HG03378 (cell line): ENCODE measurements at regions not wholly inside any gene's neighbourhood (a gene's known extent, or its start where the extent isn't known, plus 50 kb on each side); places are given as distances from the start of the nearest gene placed in this dataset.
"Not testable (repeated sequence)": the region's sequence is repeated elsewhere in the genome, so short reads cannot be mapped to it uniquely, and the experiment has no call there.

Experiments
- ATAC-seq: cut with Tn5 transposase; IDR thresholded peaks from one replicate; pipeline ENCODE4 v1.9.1; 2021; ENCODE audit warnings: mild to moderate bottlenecking, moderate library complexity; ENCODE audit not compliant: unreplicated experiment

DNA sequence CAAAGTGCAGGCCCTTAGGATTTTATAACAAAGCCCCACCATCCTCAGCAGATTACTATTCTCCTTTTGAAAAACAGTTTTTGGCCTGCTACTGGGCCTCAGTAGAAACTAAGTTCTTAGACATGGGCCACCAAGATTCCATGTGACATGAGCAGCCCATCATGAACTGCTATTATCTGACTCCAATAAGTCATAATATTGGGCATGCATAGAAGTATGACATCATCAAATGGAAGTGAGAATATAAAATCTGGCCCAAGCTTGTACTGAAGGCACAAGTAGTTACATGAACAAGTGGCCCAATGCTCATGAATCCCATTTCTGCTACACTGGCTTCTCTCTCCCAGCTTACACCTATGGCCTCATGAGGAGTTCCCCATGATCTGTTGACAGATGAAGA lies 404.8 kb downstream of the EPHA5 start:
- ATAC-seq = no peak

DNA sequence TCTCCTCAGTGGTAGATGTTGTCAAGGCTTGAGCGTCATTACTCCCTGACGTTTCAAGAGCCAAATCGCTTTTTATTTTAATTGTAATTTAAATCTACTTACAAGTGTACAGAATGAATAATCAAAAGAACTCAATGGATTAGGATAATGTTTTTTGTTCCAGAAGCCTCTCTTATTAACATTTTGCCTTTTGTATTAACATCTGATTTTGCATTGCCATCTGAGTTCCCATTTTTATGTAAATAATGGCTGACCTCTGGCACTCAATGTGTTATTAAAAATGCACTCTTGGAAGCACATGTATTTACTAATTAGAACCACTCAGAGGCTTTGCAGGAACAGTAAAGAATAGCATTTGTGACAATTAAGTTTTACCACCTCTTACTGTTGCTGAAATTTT lies 411.0 kb downstream of the EPHA5 start:
- ATAC-seq = no peak

DNA sequence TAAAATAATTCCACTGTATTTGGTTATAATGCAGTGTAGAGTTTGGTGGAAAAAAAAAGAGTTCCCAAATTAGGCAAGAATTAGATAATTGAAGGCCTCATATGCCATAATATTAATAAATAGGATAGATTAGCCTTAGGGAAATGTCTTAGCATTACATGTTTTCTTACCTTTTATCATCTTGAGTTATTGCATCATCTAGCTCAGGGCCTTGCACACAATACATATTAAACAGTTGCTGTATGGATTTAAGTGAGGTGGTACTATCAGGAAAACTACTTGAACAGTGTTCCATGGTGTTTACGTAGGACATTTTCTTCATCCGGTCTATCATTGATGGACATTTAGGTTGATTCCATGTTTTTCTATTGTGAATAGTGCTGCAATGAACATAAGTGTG lies 419.4 kb downstream of the EPHA5 start:
- no peak for ATAC-seq

DNA sequence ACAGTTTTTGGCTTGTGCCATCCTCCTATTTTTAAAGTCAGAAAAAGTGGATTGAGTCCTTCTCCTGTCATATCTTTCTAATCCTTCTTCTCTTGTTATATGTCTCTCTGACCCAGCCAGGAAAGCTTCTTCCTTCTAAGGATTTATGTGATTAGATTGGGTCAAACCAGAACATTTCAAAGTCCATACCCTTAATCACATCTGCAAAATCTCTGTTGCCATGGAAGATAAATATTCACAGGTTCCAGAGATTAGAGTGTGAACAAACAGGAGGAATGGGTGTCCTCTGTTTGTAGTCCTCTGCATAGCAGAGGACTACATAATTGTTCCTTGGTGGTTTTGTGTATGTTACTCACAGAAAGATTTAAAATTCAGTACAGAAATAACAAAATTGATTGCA lies 421.2 kb downstream of the EPHA5 start:
- no peak for ATAC-seq

DNA sequence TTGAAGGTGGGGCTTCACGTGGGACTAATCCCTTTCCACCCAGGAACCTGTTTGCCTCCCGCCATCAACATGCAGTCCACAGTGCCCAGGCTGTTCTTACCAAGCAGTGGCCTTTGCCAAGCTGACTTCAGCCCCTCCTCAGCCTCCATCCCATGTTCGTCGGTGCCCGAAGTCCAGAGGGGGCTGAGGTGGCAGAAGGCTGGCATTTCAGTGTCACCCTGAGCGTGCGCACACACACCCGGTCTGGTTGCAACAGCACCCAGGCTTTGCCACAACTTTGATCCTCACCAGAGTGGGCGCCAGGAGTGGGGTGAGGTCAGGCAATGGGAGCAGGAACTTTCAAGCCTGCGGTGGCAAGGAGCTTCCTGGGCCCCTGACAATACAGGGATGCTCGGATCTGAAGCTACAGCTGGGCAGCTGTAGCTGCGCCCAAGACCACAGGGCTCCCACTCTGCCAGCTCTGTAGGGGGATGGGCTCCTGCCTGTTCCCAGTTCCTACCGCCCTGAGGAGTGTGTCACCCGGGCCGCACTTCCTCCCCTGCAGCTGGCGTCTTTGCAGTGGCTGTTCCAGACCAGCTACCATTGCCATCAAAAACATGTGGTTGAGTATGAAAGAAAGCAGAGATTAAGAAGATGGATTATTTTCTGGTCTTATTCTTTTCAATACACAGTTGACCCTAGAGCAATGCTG lies 428.0 kb downstream of the EPHA5 start:
- ATAC-seq = no peak

DNA sequence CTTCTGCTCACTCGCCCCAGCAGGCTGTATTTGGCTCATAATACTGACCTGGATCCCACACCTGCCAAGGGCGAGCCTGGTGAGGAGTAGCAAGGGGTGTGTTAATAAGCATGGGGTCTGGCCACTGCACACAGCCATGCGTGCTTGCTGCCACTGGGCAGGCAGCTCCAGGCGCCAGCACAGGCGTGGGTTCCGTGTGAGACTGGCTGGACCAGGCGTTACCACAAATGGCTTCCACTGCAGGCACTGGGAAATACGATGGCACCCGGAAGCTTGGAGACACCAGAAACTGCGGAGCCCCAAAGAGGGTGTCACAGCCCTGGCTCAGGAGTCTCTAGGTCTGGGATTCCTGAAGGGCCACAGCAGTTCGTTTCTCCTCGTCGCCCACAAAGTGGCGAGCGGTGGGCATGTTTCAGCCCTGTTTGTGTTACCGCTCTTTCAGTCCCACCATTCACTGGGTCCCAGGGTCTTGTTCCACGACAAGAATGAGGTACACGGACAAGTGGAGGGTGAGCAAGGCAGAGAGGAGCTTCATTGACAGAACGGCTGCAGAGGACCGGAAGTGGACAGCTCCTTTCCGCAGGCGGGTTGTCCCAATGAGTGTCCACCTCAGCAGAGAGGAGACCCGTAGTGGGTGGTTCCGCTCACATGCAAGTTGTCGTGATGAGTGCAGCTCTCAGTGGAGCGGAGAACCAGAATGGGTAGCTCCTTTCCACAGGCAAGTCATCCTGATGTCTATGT lies 428.9 kb downstream of the EPHA5 start:
- no peak for ATAC-seq

DNA sequence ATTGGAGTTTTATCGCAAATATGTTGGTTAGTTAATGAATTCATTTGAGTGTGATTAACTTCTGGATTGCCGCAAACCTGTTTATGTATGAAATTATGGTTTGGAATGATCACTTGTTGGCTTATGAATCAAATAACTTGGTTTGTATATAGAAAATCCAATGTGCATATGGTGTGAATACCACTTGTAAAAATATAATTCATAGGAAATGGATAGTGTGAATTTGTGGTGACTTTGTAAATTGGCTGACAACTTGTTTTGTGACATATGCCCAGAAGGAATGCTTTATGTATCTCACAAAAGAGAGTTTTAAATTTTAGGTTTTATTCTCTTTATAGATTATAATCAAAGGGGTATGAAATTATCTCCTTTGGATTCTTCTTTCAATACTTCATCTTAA lies 436.2 kb downstream of the EPHA5 start:
- no peak for ATAC-seq

DNA sequence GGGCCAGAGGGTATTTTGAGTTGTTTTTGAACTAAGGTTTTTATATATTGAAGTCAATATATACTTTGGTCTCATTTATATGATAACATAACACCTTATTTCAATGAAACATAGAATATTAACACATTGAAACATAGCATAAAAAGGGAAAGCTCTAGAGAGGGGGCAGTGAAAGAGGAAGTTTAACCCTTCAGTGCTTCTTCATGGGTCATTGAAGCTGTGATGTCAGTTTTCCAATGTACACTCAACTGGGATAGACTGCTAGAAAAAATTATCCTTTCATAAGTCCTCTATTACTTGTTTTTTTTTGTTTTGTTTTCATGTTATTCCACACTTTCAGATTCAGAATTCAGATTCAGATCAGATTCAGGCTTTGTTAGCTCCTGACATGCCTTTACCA lies 442.7 kb downstream of the EPHA5 start:
- no peak for ATAC-seq

DNA sequence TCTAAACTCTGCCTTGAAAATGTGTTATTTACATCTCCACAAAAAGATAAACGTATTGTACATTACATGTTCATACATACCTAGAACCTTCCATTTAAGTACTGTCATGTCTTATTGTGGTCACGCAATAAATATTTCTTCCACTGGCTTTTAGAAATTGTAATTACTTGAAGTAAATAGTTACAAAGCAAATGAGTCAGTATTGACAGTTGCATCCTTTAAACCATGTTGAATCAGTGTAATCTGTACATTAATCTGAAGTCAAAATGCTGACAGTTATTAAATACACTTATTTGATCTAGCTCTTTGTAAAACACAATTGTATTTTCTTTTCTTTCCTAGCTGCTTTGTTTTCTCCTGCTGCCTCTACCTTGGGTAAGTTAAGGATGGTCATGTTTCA lies 446.7 kb downstream of the EPHA5 start:
- no peak for ATAC-seq

DNA sequence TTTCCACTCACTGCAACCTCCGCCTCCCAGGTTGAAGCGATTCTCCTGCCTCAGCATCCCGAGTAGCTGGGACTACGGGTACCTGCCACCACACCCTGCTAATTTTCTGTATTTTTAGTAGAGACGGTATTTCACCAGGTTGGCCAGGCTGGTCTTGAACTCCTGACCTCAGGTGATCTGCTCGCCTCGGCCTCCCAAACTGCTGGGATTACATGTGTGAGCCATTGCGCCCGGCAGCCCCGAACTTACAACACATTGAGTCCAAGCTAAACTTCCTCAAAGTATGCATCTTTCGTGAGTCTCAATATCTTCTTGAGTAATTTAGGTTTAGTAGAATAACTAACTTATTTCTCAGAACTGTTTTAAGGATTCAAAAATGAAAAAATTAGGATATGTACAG lies 447.2 kb downstream of the EPHA5 start:
- ATAC-seq = not testable (repeated sequence)

DNA sequence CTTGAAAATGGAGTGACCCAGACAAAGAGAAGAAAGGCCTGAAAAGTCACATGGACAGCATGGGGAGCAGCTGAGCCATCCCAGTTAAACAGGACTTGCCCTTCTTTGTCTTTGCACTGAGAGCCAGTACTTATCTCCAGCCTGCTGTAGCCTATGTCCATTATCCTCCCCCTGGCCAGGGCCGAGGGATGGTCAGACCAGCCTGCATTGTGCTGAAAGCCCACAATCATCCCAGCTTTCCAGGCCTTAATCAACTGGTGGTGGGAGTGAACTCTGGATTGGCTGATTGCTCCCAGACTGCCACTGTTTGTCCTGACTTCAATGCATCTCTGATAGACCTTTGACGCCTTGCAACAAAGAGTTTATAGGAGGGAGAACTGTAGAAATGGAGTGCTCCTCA lies 453.1 kb downstream of the EPHA5 start:
- ATAC-seq = no peak

DNA sequence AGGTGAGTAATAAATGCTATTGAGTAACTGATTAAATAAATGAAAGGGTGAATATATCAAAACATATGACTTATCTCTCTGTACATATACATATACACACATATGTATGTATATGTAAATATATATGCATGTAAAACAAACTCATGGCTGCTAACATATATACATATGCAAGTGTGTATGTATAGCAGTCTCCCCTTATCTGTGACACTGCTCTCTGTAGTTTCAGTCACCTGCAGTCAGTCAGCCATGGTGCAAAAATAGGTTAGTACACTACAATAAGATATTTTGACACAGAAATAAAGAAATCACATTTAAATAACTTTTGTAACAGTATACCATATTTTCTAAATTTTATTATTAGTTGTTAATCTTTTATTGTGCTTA lies 467.4 kb downstream of the EPHA5 start:
- ATAC-seq = no peak

DNA sequence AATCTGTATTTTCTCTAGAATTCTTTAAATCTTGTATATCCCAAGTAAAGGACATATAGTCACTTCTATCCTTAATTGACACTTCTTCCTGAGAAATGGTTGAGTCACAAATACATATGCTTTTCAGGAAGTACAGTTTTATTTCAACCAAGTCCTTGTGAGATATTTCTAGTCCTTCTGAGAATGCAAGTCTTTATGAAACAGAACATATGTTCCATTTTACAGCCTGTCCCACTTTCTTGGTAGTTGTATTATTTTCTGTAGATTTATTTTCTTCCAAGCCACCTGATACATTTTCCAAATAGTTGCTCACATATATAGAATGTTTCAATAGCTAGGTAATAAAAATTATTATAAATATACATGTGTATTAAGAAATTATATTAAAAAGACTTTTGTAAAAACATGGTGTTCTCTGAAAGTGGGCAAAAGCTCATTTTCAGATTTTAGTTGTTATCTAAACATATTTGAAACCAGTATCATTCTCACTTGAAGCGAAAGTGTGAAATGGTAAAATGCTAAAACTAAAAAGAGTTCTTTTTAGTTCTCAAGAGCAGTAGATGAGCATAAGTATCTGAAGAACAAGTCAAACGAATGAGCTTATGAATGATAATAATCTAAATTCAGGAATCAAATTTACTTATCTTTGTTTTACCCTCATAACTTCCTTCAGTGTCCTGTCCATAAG lies 468.0 kb downstream of the EPHA5 start:
- ATAC-seq = no peak

DNA sequence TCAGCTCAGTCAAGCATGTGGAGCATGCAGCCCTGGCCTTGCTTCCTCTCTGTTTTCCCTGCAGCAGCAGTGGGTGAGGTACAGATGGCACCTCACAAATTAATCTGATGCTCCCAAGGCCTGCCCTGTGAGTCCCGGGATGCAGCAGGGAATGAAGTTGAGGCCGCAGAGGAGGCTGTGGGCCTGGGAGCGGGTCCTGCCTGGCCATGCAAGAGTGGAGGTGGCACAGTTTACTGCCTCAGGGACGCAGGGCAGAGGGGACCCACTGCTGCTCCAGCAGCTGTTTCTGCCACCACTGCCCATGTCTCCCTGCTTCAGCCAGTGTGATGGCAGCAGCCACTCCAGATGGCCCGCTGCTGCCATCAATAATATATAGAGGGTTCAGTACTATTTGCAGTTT lies 474.6 kb downstream of the EPHA5 start:
- ATAC-seq = no peak

DNA sequence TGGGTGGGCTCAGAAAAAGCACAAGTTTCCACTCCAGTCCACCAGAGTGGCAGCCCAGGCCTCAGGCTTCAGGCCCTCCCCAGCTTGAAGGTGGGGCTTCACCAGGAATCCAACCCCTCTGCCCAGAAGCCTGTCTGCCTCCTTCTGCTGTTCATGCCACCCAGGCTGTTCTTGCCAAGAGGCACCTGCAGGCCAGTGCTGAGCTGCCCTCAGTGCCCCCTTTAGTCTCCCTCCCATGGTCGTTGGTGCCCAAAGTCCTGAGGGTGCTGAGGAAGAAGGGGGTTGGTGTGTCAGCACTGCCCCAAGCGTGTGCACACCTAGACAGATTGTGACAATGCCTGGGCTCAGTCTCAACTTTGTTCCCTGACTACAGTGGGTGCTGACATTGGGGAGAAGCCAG lies 475.3 kb downstream of the EPHA5 start:
- ATAC-seq = no peak

DNA sequence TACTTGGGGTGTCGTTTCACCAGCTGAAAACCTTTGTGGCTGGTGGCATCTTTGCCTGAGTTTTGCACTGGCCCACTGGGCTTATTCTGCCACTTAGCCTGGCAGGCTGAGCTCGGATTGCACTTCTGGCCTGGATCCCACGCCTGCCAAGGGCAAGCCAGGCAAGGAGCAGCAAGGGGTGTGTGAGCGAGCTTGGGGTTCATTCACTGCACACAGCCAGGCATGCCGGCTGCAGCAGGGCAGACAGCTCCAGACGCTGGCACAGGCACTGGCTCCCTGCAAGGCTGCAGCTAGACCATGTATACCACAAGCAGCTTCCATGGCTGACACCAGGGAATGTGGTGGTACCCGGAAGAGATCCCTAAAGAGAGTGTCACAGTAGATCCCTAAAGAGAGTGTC lies 476.3 kb downstream of the EPHA5 start:
- no peak for ATAC-seq

DNA sequence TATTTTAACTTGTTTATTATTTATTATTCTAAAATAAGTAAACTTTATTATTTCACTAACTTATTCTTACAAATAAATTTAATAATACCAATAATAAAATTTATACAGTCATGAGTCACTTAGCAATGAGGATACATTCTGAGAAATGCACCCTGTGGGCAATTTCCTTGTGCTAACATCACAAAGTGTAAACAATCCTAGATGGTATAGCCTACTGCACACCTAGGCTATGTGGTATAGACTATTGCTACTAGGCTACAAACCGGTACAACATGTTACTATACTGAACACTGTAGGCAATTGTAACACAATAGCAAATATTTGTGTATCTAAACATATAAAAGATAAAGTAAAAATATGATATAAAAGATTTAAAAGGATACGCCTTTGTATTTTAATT lies 479.5 kb downstream of the EPHA5 start:
- ATAC-seq = no peak

DNA sequence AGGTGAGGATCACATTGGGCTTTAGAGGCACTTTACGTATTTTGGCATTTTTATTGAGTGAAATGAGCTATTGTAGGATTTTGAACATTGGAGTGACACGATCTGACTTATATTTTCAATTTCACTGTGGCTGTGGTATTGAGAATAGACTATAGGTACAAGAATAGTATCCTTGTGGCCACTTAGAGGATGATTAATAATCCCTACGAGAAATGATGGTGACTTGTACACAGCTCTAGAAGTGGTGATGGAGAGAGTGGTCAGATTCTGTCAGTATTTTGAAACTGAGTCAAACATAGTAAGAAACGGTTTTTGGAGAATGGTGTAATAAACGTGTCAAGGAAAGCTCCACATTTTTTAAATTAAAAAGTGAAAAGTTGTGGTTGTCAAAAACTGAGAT lies 494.7 kb downstream of the EPHA5 start:
- ATAC-seq = no peak

DNA sequence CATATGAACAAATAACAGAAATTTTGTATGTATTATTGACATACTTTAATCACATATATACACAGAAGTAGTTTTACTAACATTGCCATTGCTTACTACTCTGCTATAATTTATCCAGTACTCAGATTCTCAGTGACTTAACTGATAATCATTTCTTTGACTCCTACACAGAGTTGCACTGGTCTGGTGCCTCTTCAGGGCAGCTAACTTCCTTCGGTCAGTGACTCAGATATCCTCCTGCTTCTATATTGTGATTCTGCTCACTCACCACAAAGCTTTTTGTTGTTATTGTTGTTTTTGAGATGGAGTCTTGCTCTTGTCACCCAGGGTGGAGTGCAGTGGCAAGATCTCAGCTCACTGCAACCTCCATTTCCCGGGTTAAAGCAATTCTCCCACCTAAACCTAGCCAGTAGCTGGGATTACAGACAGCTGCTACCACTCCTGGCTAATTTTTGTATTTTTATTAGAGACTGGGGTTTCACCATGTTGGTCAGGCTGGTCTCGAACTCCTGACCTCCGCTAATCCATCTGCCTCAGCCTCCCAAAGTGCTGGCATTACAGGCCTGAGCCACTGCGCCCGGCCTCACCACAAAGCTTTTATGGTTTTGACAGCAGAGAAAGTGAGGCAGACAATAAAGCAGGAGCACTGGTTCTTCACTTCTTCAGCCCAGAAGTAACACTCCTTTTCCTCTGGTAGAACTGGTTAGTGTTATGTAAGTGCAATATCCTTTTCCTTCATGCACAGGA lies 499.3 kb downstream of the EPHA5 start:
- no peak for ATAC-seq

DNA sequence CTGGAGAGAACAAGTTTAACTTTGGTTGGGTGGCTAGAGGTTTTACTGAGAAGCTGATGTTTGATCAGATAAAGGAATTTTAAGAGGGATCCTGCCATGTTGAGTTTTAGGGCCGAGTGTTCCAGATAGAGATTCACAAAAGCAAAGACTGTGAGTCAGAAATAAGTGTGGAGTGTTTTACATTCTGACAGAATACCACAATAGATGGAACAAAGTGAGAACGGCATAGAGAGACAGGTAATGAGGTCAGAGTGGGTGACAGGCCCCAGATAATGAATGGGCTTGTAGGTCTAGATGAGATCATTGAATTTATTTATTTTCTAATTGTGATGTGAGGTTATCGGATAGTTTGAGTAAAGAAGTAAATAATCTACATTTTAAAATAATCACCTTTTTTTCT lies 502.6 kb downstream of the EPHA5 start:
- no peak for ATAC-seq

DNA sequence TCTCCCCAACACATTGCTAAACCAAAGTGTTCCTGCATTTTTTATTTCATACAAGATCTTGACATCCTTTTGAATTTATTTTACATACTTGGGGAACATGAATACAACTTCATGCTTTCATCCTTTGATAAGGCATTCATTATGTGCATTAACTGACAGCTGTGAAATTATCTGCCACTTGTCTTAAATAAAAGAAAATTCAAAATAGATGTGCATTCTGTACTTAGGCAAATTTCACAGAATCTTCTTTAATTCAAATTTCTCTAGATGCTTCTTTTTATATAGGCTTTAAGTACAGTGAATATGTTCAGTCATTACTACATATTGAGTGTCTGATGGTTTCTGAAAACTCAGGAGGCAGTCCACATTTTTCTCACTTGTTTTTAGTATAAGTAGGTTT lies 518.1 kb downstream of the EPHA5 start:
- ATAC-seq = no peak

DNA sequence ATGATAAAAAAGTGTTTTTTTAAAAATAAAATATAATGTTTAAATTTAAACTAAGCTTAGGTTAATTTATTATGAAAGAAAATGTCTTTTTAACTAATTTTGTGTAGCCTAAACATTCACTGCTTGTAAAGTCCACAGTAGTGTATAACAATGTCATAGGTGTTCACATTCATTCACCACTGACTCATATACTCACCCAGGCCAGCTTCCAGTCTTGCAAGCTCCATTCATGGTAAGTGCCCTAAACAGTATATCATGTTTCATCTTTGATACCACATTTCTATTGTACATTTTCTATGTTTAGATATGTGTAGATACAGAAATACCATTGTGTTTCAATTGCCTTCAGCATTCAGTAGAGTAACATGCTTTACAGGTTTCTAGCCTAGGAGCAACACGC lies 530.3 kb downstream of the EPHA5 start:
- ATAC-seq = no peak
